HG02623 (cell line): ENCODE measurements at regions not wholly inside any gene's neighbourhood (a gene's known extent, or its start where the extent isn't known, plus 50 kb on each side); places are given as distances from the start of the nearest gene placed in this dataset.
"Not testable (repeated sequence)": the region's sequence is repeated elsewhere in the genome, so short reads cannot be mapped to it uniquely, and the experiment has no call there.

Experiments
- ATAC-seq: cut with Tn5 transposase; IDR thresholded peaks from one replicate; pipeline ENCODE4 v1.9.1; 2021; ENCODE audit warnings: moderate library complexity; ENCODE audit not compliant: unreplicated experiment

DNA sequence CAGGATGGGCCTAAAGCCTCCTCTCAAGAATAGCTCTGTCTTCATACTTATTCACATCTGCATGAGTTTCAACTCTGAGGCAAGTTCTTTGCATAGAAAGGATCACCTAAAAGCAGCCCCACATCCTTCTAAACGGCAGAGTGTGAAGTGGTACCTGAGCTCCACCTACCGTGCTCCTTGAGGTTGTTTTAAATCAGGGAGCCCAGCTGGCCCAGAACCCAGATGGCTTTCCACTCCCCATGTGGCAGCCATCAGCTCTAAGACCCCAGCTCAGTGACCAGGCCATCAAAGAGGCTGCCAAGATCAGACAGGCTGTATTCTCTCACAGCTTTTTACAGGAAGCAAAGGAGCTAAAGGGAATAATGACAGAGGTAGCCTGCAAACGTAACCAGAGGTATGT, 299.3 kb downstream of the RASEF start:
- ATAC-seq = no peak

DNA sequence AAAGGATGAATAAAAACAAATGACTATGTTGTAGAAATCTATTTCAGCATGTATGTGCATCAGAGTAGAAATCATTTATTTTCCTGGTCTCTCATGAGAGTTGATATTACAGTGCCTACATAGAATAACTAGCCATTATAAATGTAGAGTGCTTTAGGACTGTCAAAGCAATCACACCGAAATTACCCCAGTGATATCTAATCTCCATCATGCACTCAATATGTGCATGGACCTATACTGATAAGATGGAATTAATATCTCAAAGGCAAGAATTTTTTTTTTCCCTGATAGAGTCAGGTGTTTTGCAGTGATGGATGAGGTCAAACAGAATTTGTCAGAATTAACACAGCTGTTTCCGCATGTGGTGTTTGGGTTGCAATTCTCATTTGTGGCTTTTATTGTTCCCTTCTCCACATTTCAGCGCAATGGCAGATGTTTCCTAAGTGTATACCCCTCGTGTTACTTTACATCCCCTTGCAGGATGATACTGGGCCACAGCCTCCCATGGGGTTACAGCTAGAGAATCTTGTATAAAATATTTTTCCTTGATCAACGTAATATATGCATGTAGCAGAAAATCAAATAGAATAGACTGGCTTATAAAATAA, 298.8 kb downstream of the RASEF start:
- ATAC-seq = no peak

DNA sequence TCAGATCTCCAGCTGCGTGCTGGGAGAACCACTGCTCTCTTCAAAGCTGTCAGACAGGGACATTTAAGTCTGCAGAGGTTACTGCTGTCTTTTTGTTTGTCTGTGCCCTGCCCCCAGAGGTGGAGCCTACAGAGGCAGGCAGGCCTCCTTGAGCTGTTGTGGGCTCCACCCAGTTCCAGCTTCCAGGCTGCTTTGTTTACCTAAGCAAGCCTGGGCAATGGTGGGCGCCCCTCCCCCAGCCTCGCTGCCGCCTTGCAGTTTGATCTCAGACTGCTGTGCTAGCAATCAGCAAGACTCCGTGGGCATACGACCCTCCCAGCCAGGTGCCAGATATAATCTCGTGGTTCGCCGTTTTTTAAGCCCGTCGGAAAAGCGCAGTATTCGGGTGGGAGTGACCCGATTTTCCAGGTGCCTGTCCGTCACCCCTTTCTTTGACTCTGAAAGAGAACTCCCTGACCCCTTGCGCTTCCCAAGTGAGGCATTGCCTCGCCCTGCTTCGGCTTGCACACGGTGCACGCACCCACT, 288.2 kb downstream of the RASEF start:
- ATAC-seq = not testable (repeated sequence)

DNA sequence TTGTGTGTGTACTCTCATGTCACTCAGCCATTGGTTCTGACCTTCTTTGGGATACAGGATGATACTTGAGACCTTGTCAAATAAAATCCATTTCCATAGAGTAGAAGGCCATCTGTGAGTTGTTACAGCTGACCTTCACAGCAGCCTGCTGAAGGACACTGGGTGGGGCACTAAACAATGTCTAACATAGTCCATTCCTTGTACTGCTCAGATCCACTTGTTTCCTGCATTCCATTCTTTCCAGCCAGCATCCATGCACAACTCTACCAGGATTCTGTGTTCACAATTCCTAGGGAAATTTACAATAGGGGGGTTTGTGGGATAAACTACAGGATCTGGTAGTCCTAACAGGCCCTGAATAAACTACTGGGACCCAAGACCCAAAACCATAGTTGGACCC, 286.4 kb downstream of the RASEF start:
- ATAC-seq = no peak

- no peak for ATAC-seq
Observed at GRCh38 chr9:82777366-82777765, 285.6 kb downstream of the RASEF start.

GRCh38 chr9:82778923-82779322, 284.0 kb downstream of the RASEF start:
- not testable (repeated sequence) for ATAC-seq

DNA sequence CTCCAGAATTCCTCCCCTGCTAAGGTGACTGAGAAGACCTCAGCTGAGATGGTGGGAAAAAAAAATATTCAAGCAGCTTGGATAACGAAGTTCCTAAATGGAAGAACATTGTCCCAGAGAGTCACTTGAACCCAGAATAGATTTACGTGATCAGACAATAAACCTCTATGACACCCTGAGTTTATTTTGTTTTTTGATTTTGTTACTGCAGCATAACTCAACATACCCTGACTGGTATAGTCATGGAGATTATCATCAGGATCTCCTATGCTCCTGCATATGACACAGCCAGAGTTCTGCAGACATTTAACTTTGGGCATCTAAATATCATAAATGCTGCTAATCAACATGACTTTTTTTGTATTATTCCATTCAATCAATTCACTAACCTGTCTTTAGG, 282.9 kb downstream of the RASEF start:
- no peak for ATAC-seq

DNA sequence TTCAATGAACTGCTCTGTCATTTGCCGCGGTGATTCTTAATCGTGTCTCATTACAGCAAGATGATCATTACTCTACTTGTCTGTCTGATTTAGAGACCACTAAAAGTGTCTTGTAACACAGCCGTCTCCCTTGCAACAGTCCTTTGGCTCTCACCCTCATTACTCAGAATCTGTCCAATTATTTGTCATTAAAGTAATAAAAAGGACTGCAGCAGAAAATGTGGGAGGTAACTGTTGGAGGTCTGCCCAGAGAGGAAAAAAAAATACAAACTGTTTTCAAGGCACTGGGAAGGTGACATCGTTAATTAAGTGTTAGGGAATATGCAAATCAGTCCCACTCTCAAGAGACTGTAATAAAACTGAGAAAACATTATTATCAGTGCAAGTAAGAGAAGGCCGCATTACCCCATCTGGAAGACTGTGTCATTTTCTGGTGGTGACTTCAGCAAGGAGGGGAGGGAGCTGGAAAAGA, 281.0 kb downstream of the RASEF start:
- no peak for ATAC-seq

DNA sequence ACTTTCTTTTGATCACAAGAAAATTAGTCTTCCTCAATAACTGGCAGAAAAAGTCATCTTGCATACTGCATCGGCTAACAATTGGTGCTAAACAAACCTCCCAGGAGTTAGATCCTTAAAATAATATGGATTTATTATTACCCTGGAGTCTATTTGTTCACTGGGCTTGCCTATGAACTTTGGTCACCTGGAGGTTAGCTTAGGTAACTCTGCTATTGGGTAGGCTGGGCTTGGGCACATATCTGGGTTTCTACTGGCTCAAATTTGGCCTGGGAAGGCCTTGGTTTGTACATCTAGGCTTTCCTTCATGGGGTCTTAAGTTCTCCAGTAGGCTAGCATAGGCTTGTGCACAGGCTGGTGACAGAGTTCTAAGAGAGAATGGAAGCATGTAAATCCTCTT, 279.9 kb downstream of the RASEF start:
- ATAC-seq = no peak

DNA sequence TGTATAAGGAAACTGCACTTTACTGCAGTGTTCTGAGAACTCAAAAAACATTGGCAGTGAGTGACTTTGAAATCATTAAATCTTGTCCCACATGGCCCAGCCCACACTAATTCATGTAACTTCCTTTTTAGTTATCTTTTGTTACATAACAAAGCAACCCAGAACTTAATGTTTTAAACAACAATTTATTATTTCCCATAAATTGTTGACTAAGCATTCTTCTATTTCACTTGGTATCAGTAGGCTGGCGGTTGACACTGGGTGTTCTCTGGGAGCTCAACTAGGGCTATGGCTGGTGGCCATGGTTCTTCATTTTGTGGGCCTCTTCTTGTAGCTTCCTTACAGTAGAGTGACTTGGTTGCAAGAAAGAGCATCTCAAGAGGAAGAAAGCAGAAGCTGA, 278.4 kb downstream of the RASEF start:
- ATAC-seq = no peak

- ATAC-seq = no peak
Observed at GRCh38 chr9:82789155-82789824, 273.7 kb downstream of the RASEF start.

- ATAC-seq = no peak
Observed at GRCh38 chr9:82790875-82791274, 272.1 kb downstream of the RASEF start.

- ATAC-seq = no peak
Observed at GRCh38 chr9:82791692-82792091, 271.2 kb downstream of the RASEF start.

DNA sequence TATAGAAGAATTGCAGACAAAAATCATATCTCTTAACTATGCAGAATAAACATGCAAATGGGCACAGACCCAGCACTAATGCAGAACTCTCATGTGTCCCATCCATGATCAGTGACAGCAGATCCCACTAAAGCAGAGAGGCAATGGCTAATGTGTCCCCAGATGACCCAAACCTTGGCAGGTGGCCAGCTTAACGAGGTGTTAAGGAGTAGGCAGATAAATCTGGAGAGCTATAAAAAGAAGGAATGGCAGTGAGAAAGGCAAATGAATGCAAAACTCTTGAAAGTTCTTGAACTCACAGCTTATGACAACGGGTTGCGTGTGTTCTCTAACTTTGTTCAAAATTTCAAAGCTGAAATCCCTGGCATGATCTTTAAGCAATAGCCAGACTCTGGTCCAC, 265.4 kb downstream of the RASEF start:
- ATAC-seq = no peak

DNA sequence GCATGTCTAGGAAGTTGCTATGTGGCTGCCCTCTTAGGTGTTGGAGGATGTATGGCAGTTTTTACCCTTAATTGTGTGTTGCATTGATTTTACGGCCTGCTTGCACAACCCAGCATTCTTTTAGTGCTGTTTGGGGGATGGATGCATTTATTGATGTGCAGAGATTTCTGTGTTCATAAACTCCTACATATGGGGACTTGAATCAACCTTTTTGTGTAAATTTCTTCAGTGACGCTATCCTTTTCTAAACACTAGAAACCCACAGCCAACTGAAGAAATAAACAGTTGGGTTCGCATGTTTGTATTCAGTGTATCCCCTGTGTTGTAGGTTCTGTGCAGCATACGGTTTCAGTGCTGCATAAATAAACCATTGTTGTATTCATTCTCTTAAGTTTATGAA, 263.7 kb downstream of the RASEF start:
- ATAC-seq = no peak

DNA sequence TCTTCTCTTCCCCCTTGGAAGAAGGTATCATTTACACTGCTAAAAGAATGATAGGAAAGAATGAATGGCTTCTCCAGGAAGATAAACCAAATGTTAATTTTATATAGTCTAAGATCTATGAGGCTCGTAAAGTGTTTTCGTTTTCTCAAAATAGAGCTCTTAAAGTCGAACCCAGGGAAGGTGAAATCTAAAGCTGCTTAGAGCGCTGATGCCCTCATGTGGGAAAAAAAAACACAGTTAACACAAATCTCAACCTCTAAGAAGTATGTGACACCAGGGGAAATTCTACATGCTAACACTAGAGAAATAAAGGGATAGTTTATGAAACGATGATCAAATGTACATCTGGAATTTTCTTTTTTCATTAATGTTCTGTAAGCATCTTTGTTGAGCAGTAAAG, 257.9 kb downstream of the RASEF start:
- no peak for ATAC-seq

- no peak for ATAC-seq
Observed at GRCh38 chr9:82808478-82808877, 254.5 kb downstream of the RASEF start.

DNA sequence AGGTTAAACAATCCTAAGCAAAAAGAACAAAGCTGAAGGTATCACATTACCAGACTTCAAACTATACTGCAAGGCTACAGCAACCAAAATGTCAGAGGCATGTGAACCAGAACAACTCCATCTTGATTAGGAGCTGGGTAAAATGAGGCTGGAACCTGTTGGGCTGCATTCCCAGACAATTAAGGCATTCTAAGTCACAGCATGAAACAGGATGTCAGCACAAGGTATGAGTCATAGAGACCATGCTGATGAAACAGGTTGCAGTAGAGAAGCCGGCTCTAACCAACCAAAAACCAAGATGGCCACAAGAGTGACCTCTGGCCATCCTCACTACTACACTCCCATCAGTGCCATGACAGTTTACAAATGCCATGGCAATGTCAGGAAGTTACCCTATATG, 252.0 kb downstream of the RASEF start:
- no peak for ATAC-seq

GRCh38 chr9:82819260-82819659, 243.7 kb downstream of the RASEF start:
- ATAC-seq = no peak

DNA sequence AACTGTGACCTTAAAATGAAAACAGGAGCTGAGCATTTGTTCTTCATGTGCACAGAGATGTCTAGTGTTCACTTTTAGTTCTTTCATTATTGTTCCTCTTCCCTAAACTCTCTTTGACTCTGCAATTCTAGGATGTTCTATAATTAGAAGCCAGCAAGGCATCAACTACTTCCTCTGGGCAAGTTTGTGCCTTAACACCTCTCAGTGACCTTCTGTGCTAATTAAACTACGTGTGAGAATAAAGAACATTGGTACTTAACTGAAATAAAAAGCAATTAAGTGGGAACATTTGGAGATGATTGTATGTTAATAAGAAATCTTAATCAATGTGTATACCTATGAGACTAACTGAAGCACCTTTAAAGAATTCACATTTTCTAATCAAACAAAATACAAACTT, 242.8 kb downstream of the RASEF start:
- ATAC-seq = no peak

DNA sequence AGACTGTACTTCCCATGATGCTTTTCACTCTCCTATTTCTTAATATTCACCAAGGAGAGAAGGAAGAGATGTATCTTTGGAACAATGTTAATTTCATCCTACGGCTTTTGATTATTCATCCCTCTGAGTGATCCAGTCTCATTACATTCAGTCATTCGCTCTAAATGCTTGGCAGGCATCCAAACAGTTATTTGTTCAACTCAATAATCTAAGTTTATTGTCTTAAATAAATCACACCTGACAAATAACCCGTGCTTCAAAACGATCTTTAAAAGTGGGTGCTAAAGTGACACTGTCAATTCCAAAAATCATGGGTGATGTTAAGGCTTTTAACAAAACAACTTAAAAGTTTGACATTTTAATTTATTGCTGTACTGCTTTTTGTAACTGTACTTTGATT, 233.1 kb downstream of the RASEF start:
- ATAC-seq = no peak

DNA sequence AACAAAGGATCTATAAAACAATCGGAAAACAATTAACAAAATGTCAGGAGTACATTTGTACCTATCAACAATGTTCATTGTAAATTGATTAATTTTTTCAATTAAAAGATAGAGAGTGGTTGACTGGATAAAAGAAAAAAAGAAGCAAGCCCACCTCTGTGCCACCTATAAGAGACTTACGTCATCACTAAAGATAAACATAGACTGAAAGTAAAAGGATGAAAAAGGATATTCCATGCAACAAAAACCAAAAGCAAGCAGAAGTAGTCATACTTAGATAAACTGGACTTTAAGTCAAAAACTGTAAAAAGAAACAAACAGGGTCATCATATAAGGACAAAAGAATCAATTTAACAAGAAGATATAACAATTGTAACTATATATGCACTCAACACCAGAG, 197.4 kb downstream of the RASEF start:
- ATAC-seq = no peak
